HEK293T (cell line): ENCODE measurements at regions not wholly inside any gene's neighbourhood (a gene's known extent, or its start where the extent isn't known, plus 50 kb on each side); places are given as distances from the start of the nearest gene placed in this dataset.

Experiments used
- ARNT ChIP-seq: fragments of 450-650 bp; IDR thresholded peaks from 2 replicates; pipeline ENCODE4 v1.6.1; 2017; ENCODE audit warnings: mild to moderate bottlenecking
- BHLHE40 ChIP-seq: fragments of 450-650 bp; IDR thresholded peaks from 2 replicates; pipeline ENCODE4 v1.6.1; 2016; ENCODE audit warnings: mild to moderate bottlenecking, moderate library complexity, borderline replicate concordance
- CTBP1 ChIP-seq: fragments of 450-650 bp; IDR thresholded peaks from 2 replicates; pipeline ENCODE4 v1.6.1; 2016; ENCODE audit warnings: borderline replicate concordance
- ELF4 ChIP-seq: fragments of 450-650 bp; IDR thresholded peaks from 2 replicates; pipeline ENCODE4 v1.6.1; 2017; ENCODE audit warnings: antibody characterized with exemption
- FOXA1 ChIP-seq: fragments of 450-650 bp; IDR thresholded peaks from 2 replicates; pipeline ENCODE4 v1.6.1; 2016; ENCODE audit warnings: mild to moderate bottlenecking
- FOXK2 ChIP-seq: fragments of 450-650 bp; IDR thresholded peaks from 2 replicates; pipeline ENCODE4 v1.6.1; 2016; ENCODE audit warnings: mild to moderate bottlenecking
- FOXM1 ChIP-seq: fragments of 450-650 bp; IDR thresholded peaks from 2 replicates; pipeline ENCODE4 v1.6.1; 2017; ENCODE audit warnings: mild to moderate bottlenecking, borderline replicate concordance
- HDGF ChIP-seq: fragments of 450-650 bp; IDR thresholded peaks from 2 replicates; pipeline ENCODE4 v1.6.1; 2017; ENCODE audit warnings: antibody characterized with exemption, borderline replicate concordance
- NFRKB ChIP-seq: fragments of 450-650 bp; IDR thresholded peaks from 2 replicates; pipeline ENCODE4 v1.6.1; 2016; ENCODE audit warnings: mild to moderate bottlenecking, moderate library complexity
- PKNOX1 ChIP-seq: fragments of 450-650 bp; IDR thresholded peaks from 2 replicates; pipeline ENCODE4 v1.6.1; 2016
- SP1 ChIP-seq: fragments of 450-650 bp; IDR thresholded peaks from 2 replicates; pipeline ENCODE4 v1.6.1; 2017
- TARDBP ChIP-seq: fragments of 450-650 bp; IDR thresholded peaks from 2 replicates; pipeline ENCODE4 v1.6.1; 2016
- ZNF384 ChIP-seq: fragments of 450-650 bp; IDR thresholded peaks from 2 replicates; pipeline ENCODE4 v1.6.1; 2016

DNA sequence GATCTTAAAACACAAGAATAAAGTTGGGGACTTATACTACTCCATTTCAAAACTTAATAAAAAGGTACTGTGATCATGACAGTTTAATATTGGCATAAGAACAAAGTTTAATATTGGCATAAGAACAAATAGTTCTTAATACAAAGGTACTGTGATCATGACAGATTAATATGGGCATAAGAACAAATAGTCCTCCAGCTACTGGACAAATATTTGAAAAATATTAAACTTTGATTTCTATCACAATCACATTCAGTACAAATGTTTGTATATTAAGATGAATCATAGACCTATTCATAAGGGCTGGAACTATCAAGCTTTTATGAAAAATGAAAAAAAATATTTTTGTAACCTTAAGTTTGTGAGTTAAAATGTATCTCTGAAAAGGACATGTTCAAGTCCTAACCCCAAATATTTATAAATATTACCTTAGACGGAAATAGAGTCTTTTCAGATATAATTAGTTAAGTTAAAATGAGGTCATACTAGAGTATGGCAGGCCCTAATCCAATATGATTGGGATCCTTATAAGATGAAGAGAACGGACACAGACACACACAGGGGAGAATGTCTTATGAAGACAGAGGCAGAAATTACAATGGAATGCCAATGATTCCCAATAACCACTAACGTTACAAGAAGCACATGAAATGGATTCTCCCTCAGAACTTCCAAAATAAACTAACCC is 79.1 kb upstream of the RGS1 start:
- TF ChIP-seq PKNOX1 (no peak), FOXA1 (no peak), ELF4 (no peak), FOXK2 (no peak), ARNT (no peak), BHLHE40 (no peak), HDGF (no peak), ZNF384 (no peak), TARDBP (no peak), NFRKB (no peak), CTBP1 (no peak), SP1 (no peak), FOXM1 (no peak)
